Tibial nerve (tissue), 3 donors: ENCODE measurements at regions not wholly inside any gene's neighbourhood (a gene's known extent, or its start where the extent isn't known, plus 50 kb on each side); places are given as distances from the start of the nearest gene placed in this dataset.

Experiments used
- POLR2A ChIP-seq, 2 donors: fragments of 450-650 bp; IDR thresholded peaks; one replicate each; pipeline ENCODE4 v1.6.1; 2017; ENCODE audit warnings: antibody characterized with exemption in 2 of 2, mild to moderate bottlenecking in 2 of 2, moderate library complexity in 2 of 2
- TF ChIP-seq, protein P1 (sequence below), 5 experiments: fragments of 200-600 bp in 3 of 5; fragments of 450-650 bp in 2 of 5; sonication (generic) in 3 of 5; IDR thresholded peaks; one replicate each; pipeline ENCODE4 v1.5.1; 2016 to 2019; ENCODE audit warnings: antibody characterized with exemption in 5 of 5, mild to moderate bottlenecking in 3 of 5, moderate library complexity in 2 of 5

DNA sequence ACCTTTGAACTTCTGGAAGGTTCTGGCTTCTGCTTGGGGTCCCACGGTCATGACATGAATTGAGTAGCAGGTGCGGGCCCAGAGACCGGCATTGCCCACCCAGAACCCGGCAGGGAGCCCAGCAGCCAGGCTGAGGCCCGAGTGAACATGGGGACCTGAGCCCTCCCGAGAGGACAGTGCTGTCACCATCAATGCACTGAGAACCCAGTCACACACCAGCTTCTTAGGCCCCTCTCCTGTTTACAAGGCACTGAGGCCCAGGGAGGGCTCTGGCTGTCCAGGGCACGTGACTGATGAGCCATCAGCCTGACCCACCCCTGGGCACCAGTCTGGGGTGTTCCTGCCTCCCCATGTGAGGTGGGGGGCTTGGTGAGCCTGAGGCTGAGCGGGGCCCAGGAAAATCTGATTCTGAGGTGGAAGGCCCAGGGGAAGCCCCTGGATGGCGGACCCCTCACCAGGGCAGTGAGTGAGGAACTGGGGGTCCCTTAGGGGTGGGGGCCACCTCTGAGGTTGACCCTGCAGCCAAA lies 60.3 kb upstream of the RNU6ATAC start:
- TF ChIP-seq, protein P1, sequence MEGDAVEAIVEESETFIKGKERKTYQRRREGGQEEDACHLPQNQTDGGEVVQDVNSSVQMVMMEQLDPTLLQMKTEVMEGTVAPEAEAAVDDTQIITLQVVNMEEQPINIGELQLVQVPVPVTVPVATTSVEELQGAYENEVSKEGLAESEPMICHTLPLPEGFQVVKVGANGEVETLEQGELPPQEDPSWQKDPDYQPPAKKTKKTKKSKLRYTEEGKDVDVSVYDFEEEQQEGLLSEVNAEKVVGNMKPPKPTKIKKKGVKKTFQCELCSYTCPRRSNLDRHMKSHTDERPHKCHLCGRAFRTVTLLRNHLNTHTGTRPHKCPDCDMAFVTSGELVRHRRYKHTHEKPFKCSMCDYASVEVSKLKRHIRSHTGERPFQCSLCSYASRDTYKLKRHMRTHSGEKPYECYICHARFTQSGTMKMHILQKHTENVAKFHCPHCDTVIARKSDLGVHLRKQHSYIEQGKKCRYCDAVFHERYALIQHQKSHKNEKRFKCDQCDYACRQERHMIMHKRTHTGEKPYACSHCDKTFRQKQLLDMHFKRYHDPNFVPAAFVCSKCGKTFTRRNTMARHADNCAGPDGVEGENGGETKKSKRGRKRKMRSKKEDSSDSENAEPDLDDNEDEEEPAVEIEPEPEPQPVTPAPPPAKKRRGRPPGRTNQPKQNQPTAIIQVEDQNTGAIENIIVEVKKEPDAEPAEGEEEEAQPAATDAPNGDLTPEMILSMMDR (IDR thresholded peaks at IDR 0.05) = no peak
- no peak for TF ChIP-seq POLR2A (IDR thresholded peaks at IDR 0.05)
